B cell (primary cell): ENCODE measurements at regions not wholly inside any gene's neighbourhood (a gene's known extent, or its start where the extent isn't known, plus 50 kb on each side); places are given as distances from the start of the nearest gene placed in this dataset.
"Not testable (repeated sequence)": the region's sequence is repeated elsewhere in the genome, so short reads cannot be mapped to it uniquely, and the experiment has no call there.

Source experiments
- ATAC-seq: fragments of 200-7000 bp; cut with Tn5 transposase; one replicate; pipeline ENCODE4 v1.10.0; 2021; ENCODE audit warnings: low read depth, mild to moderate bottlenecking, moderate number of reproducible peaks, moderate library complexity
- CTCF ChIA-PET: fragments of 350-600 bp; sonication (Branson Sonifier 250); formaldehyde crosslinking; loops from one replicate; lab custom pipeline; 2021; ENCODE audit warnings: antibody characterized with exemption, inconsistent platforms; lab: Charles Lee
- POLR2A ChIA-PET: fragments of 350-600 bp; sonication (Branson Sonifier 250); formaldehyde crosslinking; loops from one replicate; lab custom pipeline; 2021; ENCODE audit warnings: antibody characterized with exemption; lab: Charles Lee
- DNase-seq: peaks from one replicate; pipeline ENCODE4 v3.0.0; 2013
- H2AFZ ChIP-seq: 2 replicates; pipeline ENCODE4 v1.6.1; 2012; ENCODE audit warnings: mild to moderate bottlenecking, low read depth, low read length; ENCODE audit not compliant: insufficient read depth, poor library complexity, severe bottlenecking
- H3K27ac ChIP-seq, 2 donors: 1 replicate in 1 of 2; 2 replicates in 1 of 2; pipeline ENCODE4 v1.5.1; 2012 to 2013; ENCODE audit warnings: low read length in 2 of 2, mild to moderate bottlenecking in 2 of 2, moderate library complexity in 1 of 2
- H3K27me3 ChIP-seq, 4 experiments: fragments of 200-600 bp in 1 of 4; sonication (generic) in 1 of 4; replicated peaks in 1 of 4; 1 replicate in 2 of 4; 2 replicates in 2 of 4; pipeline versions ENCODE4 v1.6.1 to v1.7.0; 2013 to 2016; ENCODE audit warnings: low read length in 3 of 4, mild to moderate bottlenecking in 2 of 4, mixed read lengths in 1 of 4, moderate library complexity in 1 of 4; ENCODE audit not compliant: insufficient read depth in 4 of 4, control insufficient read depth in 3 of 4; ENCODE audit errors: control extremely low read depth in 1 of 4
- H3K36me3 ChIP-seq, 2 experiments: replicated peaks in 1 of 2; 1 replicate in 1 of 2; 2 replicates in 1 of 2; pipeline versions ENCODE4 v1.6.1 to v1.7.1; 2013; ENCODE audit warnings: low read length in 1 of 2; ENCODE audit not compliant: insufficient read depth in 2 of 2, control insufficient read depth in 1 of 2; ENCODE audit errors: control extremely low read depth in 1 of 2, extremely low read depth in 1 of 2
- H3K4me1 ChIP-seq, 2 donors: fragments of 200-600 bp in 1 of 2; sonication (generic) in 1 of 2; 1 replicate in 1 of 2; 2 replicates in 1 of 2; pipeline versions ENCODE4 v1.5.1 to v1.6.1; 2013 to 2017; ENCODE audit warnings: low read length in 2 of 2; ENCODE audit not compliant: control insufficient read depth in 2 of 2, insufficient read depth in 2 of 2
- H3K4me2 ChIP-seq: replicated peaks from 2 replicates; pipeline ENCODE3; 2012; ENCODE audit warnings: mild to moderate bottlenecking, low read depth, low read length; ENCODE audit not compliant: poor library complexity, severe bottlenecking
- H3K4me3 ChIP-seq, 5 experiments: fragments of 200-600 bp in 1 of 5; sonication (generic) in 1 of 5; 1 replicate in 3 of 5; 2 replicates in 2 of 5; pipeline versions ENCODE4 v1.5.1 to v1.7.0; 2011 to 2016; ENCODE audit warnings: low read length in 4 of 5, mild to moderate bottlenecking in 4 of 5, low read depth in 2 of 5, control low read depth in 1 of 5, moderate library complexity in 1 of 5; ENCODE audit not compliant: insufficient read depth in 1 of 5; ENCODE audit errors: control extremely low read depth in 1 of 5, extremely low read depth in 1 of 5
- H3K79me2 ChIP-seq: fragments of 200-600 bp; sonication (generic); one replicate; pipeline ENCODE4 v1.6.0; 2016; ENCODE audit warnings: low read length; ENCODE audit not compliant: control insufficient read depth, insufficient read depth
- H3K9ac ChIP-seq: fragments of 200-600 bp; sonication (generic); 2 replicates; pipeline ENCODE4 v1.6.1; 2017; ENCODE audit warnings: mild to moderate bottlenecking, low read length, moderate library complexity
- H3K9me3 ChIP-seq, 3 donors: one replicate each; pipeline versions ENCODE4 v1.6.1 to v1.7.1; 2013; ENCODE audit warnings: low read length in 2 of 3; ENCODE audit not compliant: control insufficient read depth in 2 of 3, insufficient read depth in 1 of 3; ENCODE audit errors: control extremely low read depth in 1 of 3
- H4K20me1 ChIP-seq: 2 replicates; pipeline ENCODE4 v1.6.0; 2012; ENCODE audit warnings: mild to moderate bottlenecking, low read length; ENCODE audit not compliant: insufficient read depth, control insufficient read depth, poor library complexity, severe bottlenecking
- H3K27ac Mint-ChIP-seq: one replicate; pipeline ENCODE4 v1.8.0; 2021; ENCODE audit warnings: mixed read lengths
- H3K27me3 Mint-ChIP-seq: one replicate; pipeline ENCODE4 v1.8.0; 2021; ENCODE audit warnings: mixed read lengths
- H3K4me1 Mint-ChIP-seq: one replicate; pipeline ENCODE4 v1.8.0; 2021; ENCODE audit warnings: mixed read lengths
- H3K4me3 Mint-ChIP-seq: one replicate; pipeline ENCODE4 v1.8.0; 2021; ENCODE audit warnings: mixed read lengths
- H3K9me3 Mint-ChIP-seq: one replicate; pipeline ENCODE4 v1.8.0; 2022; ENCODE audit warnings: mixed read lengths; ENCODE audit not compliant: insufficient read depth
- EZH2 ChIP-seq: IDR thresholded peaks from 2 replicates; pipeline ENCODE4 v1.6.1; 2012; ENCODE audit warnings: borderline replicate concordance, low read depth, mild to moderate bottlenecking, moderate library complexity, low read length; ENCODE audit not compliant: insufficient read depth, poor library complexity, severe bottlenecking
- WGBS: methylation state at CpG from one replicate; pipeline ENCODE4 v1.1.5; 2013; ENCODE audit warnings: missing lambda C conversion rate; ENCODE audit not compliant: insufficient coverage; 5-methylcytosine and 5-hydroxymethylcytosine counted together
- intact Hi-C: fragments of 100-400 bp; cut with micrococcal nuclease; formaldehyde crosslinking; loops from one replicate; pipeline ENCODE4 v1.10.0; 2022
- TF ChIP-seq, protein P1 (sequence below): fragments of 200-600 bp; IDR thresholded peaks from one replicate; pipeline ENCODE4 v1.8.0; 2022; ENCODE audit warnings: antibody characterized with exemption, mild to moderate bottlenecking

DNA sequence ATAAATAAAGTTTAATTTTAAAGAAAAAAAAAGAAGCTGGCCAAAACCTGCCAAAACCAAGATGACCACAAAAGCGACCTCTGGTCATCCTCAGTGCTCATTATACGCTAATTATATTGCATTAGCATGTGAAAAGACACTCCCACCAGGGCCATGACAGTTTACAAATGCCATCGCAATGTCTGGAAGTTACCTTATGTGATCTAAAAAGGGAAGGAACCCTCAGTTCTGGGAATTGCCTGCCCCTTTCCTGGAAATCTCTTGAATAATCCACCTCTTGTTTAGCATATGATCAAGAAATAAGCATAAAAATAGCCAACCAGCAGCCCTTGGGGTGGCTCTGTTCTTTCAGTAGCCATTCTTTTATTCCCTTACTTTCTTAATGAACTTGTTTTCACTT, 178.3 kb upstream of the MAP1B start:
- intact Hi-C loops = no loop called here
- no peak overlapping the region for H3K27ac Mint-ChIP-seq
- no peaks in the 10 kb centered on the region for H3K4me1 Mint-ChIP-seq
- ChIA-PET POLR2A (no interaction called here), CTCF (interaction anchor here (0.6 kb wide), 1 partner anchor 218 kb away, joined by 3 read pairs; no protein-coding TSS in a partner anchor)
- TF ChIP-seq EZH2 = no peak
- TF ChIP-seq, protein P1, sequence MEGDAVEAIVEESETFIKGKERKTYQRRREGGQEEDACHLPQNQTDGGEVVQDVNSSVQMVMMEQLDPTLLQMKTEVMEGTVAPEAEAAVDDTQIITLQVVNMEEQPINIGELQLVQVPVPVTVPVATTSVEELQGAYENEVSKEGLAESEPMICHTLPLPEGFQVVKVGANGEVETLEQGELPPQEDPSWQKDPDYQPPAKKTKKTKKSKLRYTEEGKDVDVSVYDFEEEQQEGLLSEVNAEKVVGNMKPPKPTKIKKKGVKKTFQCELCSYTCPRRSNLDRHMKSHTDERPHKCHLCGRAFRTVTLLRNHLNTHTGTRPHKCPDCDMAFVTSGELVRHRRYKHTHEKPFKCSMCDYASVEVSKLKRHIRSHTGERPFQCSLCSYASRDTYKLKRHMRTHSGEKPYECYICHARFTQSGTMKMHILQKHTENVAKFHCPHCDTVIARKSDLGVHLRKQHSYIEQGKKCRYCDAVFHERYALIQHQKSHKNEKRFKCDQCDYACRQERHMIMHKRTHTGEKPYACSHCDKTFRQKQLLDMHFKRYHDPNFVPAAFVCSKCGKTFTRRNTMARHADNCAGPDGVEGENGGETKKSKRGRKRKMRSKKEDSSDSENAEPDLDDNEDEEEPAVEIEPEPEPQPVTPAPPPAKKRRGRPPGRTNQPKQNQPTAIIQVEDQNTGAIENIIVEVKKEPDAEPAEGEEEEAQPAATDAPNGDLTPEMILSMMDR = no peak
- Histone ChIP-seq H3K9me3 (peaks cover 0 to 10% (median 0%) of the 10 kb centered on the region in 3 donors), H4K20me1 (no peaks in the 10 kb centered on the region), H3K9ac (no peak overlapping the region), H3K27me3 (no peaks in the 10 kb centered on the region), H3K36me3 (no peaks in the 10 kb centered on the region), H3K4me3 (no peak overlapping the region), H2AFZ (no peak overlapping the region), H3K27ac (no peak overlapping the region), H3K79me2 (no peaks in the 10 kb centered on the region), H3K4me1 (no peaks in the 10 kb centered on the region), H3K4me2 (no peak overlapping the region)
- no CpG with 5 or more reads among the region's 3 CpGs for whole genome bisulfite sequencing
- H3K9me3 Mint-ChIP-seq = no peaks in the 10 kb centered on the region
- no peak for DNase-seq
- peaks cover 14% of the 10 kb centered on the region for H3K27me3 Mint-ChIP-seq
- no peak for ATAC-seq
- no peak overlapping the region for H3K4me3 Mint-ChIP-seq

DNA sequence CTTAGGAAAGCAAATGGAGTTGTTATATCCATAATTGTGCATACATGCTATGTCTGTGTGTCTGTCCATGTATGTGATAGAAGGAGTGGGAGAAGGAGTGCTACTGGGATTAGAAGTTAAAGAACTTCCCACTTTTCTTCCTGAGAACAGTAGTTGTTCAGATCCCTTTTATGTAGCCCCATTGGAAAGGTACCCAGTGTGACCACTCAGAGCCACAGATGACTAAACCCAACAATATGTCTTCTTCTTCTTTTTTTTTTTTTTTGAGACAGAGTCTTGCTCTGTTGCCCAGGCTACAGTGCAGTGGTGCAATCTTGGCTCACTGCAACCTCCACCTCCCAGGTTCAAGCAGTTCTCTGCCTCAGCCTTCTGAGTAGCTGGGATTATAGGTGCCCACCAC, 176.7 kb upstream of the MAP1B start:
- DNase-seq, H3K79me2 ChIP-seq, H3K36me3 ChIP-seq, H3K9me3 Mint-ChIP-seq, H3K9ac ChIP-seq, H3K4me1 Mint-ChIP-seq, CTCF ChIA-PET, POLR2A ChIA-PET, H3K4me2 ChIP-seq, H3K27ac ChIP-seq, H3K4me3 ChIP-seq, H3K4me3 Mint-ChIP-seq, H3K4me1 ChIP-seq, H4K20me1 ChIP-seq, ATAC-seq, H2AFZ ChIP-seq, H3K27ac Mint-ChIP-seq, intact Hi-C loops, H3K27me3 ChIP-seq: not testable (repeated sequence)
- H3K9me3 ChIP-seq = peaks cover 0 to 13% (median 0%) of the 10 kb centered on the region in 3 donors
- peaks cover 14% of the 10 kb centered on the region for H3K27me3 Mint-ChIP-seq
